Fibroblast of upper back skin (primary cell): ENCODE measurements at regions not wholly inside any gene's neighbourhood (a gene's known extent, or its start where the extent isn't known, plus 50 kb on each side); places are given as distances from the start of the nearest gene placed in this dataset.

Source experiments
- DNase-seq: peaks from one replicate; pipeline ENCODE4 v3.0.0-alpha.2; 2013

DNA sequence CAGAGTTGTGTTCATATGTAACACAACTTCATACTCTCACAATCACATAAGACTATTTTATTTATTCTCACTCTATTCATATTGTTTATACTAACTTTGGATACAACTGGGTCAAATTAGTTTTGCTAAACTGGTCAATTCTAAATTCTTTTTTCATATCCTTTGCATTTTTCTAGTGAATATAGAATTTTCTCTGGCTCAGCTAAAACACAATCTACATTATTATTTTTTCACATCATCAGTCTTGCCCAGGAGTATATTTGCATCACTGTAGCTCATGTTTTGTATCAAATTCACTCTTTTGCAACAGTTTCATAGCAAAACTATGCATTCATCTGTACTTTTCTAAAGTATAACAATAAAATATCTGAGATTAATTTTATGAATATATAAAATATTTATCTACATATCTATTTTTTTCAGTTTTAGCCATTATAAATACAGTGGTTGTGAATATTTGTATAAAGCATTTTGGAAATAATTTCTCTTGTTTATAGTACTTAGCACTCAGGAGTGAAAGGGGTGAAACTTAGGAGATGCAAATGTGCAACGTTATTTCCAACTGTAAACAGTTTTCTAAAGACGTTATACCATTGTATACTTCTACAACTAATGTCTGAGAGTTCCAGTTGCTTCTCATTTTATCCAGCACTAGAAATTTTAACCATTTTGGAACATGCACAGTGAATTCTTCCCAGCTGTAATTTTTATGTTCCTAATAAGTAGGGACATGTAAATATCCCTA, 854.6 kb downstream of the CBLN2 start:
- DNase-seq: no peak

DNA sequence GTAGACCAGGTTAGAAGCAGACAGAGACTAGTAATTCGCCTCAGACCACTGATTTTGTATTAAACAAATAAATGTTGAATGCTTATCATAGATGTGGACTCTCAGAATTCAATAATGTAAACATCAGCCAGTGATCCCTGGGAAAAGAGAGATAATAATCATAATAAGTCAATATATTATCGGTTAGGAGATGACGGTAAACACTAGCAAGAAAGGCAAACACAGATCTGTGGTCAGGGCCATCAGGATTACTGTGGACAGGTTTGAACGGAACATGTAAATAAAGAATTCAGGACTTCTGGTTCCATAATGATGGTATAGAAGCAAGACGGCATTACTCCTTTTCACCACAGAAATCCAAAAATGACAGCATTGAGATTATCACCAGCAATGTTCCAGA, 861.6 kb downstream of the CBLN2 start:
- DNase-seq: no peak

DNA sequence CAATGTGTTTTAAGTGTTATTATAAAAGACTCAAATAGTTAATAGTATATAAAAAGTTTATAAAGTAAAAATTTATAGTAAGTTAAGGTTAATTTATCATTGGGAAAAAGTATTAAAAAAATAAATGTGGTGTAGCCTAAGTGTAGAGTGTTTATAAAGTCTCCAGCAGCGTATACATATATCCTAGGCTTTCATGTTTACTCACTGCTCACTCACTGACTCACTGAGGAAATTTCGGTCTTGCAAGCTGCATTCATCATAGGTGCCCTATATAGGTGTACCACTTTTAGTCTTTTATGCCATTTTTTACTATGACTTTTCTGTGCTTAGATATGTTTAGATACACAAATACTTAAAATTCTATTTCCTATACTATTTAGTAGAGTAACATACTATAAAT, 866.0 kb downstream of the CBLN2 start:
- DNase-seq: no peak

DNA sequence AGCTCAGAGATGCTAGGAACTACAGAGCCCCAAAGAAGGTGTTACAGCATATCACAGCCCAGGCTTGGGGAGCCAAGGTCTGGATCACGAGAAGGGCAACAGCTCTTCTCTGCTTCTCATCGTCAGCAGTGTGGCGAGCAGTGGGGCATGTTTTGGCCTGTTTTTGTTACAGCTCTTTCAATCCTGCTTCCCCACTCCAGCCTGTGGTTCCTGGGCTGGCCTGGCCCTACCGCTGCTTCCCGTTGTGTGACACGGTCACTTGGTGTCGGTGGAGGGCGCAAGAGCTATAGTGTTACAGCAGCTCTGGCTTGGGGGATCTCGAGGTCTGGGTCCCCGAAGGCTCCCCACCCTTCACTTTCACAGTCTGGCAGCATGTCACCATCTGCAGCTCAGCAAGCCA, 870.2 kb downstream of the CBLN2 start:
- DNase-seq: no peak

DNA sequence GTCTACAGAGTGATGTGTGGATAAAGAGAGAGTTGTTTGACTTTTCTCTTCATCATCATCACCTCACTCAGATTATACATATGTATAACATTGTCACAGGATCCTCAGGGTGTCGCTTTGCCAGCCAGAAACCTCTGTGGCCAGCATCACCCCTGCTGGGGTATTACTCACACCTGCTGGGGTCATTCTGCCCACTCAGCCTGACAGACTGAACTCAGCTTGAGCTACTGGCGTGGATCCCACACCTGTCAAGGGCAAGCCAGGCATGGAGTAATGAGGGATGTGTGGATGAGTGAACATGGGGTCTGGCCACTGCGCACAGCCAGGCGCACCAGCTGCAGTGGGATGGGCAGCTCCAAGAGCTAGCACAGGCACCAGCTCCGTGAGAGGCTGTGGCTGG, 870.6 kb downstream of the CBLN2 start:
- no peak for DNase-seq

DNA sequence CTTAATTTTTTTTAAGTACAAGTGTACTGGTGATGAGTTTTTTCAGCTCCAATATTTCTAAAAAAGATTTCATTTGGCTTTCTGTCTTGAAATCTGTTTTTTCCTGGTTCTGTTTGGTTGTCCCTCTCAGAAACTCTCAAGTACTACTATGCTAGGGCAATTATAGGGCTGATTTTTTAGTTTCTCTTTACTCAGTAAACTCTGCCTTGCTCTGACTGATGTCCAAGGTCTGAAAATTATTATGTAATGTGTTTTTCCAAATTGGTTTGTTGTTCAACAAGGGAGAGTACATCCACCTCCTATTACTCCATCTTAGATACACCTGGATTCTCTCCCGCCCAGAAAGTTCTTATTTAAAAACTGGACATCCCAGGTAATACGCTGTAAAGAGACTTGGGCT, 877.7 kb downstream of the CBLN2 start:
- DNase-seq: no peak

DNA sequence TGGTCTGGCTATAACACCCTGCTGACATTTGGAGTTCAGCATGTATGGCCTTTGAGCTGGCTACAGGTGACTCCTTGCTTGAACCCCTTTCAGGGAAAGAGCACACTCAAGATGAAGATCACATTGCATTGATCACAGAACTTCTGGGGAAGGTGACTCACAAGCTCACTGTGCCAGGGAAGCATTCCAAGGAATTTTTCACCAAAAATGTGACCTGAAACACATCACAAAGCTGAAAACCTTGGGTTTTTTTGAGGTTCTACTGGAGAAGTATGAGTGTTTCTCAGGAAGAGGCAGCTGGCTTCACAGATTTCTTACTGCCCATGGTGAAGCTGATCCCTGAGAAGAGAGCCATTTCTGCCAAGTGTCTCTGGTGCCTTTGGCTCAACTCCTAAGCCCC, 879.0 kb downstream of the CBLN2 start:
- peak; percentile 63 for DNase-seq

DNA sequence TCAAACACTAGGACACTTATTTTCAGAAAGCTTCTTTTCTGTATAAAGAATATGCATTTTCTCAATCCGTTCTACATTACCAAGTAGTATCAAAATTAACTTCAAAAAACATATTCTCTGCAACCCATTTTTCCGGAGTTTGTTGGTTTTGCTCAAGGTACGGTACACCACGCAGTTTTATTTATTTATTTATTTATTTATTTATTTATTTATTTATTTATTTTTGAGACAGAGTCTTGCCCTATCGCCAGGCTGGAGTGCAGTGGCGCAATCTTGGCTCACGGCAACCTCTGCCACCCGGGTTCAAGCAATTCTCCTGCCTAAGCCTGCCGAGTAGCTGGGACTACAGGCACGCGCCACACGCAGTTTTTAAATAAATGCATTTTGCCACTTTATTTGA, 900.3 kb downstream of the CBLN2 start:
- DNase-seq: no peak

DNA sequence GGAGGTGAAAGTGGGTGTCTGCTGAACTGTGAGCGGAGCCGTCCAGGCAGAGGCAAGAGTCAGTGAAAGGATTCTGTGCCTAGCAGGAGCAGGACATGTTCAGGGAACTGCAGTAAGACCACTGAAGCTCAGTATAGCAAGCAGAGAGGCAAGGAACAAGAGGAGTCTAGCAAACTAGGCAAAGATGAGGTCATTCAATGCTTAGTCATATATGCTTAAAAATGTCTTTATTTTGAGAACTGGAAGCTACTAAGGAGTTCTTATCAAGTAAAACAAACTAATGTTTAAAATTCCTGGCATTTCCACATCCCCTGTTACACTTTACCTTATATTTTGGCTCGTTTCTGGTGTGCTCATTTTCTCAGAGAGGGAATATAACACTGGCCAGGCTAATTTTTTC, 913.4 kb downstream of the CBLN2 start:
- DNase-seq: no peak

DNA sequence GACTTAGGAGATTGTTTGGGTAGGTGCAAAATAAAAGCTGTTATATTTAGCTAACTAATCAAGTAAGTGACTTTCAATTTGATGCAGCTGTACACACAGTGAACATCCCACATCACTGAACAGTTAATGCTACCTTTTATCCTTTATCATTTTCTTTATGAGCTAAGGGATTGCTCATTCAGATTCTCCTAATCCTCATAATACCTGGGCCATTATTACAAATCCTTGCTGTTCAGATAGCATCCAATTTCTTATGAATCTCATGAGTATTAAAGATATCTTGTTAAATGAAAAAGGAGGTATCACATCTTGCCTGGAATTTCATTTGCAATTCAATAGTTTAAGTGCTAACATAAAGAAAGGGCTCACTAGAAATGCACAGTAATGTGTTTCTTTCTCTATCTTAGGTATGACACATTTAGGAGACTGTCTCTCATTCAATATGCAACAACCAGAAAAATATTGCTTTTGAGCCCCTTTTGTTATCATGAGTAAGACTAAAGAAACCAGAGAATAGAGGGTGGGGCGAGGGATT, 918.5 kb downstream of the CBLN2 start:
- no peak for DNase-seq

DNA sequence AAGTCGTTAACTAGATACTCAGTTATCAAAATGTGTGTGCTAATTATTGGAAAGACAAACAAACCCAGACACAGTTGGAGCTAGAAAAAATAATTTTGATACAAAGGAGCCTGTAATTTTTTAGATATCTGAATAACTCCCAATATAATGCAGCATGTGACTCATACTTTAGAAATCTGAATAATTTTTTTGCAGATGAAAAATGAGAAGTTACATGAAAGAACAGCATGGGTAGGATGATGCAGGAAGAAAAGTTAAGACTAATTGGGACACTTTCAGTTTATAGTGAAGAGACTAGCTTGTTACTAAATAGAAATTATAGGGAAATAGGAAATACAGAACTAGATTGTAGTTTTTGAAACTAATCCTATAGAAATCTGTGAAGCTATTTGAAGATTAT, 945.8 kb downstream of the CBLN2 start:
- DNase-seq: peak; percentile 23

DNA sequence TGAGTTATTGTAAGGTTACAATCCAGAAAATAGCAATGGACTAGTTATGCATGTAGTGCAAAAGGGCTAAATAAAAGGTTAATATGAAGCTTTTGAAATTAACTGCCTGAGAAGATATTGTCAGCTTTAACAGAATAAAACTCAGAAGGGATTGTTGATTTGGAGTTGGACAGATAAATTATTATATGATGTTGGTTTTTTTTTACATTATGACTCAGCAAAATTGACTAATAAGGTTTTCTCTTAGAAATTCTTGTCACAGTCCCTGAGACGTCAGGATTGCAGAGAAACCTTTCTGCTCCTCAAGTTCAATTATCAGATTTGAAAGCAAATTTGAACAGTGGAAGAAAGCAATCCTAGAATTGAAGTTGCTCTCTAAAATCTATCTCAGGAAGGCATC, 946.9 kb downstream of the CBLN2 start:
- no peak for DNase-seq

DNA sequence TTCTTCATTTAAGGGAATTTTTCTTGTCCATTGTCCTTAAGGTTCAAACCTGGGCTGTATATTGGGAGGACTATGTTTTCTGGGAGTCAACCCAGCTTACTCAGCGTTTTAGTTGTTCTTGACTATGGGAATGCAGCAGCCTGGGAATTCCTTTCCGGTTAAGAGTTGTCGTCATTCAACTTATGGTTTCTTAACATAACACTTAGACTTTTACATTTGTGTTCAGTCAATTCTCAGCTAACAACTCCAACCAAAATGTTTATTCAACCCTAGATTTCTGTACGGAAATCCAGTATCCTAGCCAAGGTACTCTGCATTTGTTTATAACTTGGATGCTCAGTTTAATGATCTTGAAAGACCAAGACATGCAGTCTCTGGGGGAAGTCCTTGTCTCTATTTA, 960.9 kb downstream of the CBLN2 start:
- DNase-seq: no peak

DNA sequence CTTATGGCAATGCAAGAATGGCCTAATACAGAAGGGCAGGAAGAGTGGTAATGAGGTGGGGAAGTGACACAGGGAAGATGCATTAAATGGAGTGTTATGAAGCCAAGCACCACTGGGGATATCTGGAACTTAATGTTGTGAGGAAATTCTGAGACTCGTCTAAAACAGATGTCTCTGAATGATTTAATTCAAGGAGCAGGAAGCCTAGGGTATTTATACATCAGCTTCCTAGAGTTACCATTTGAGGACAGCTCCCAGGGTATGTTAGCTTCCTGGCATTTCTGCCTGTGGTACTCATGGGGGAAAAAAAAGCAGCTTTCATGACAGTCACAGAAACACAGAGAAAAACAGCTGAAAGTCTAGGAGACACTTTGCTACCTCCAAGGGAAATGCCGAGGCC, 989.5 kb downstream of the CBLN2 start:
- no peak for DNase-seq

DNA sequence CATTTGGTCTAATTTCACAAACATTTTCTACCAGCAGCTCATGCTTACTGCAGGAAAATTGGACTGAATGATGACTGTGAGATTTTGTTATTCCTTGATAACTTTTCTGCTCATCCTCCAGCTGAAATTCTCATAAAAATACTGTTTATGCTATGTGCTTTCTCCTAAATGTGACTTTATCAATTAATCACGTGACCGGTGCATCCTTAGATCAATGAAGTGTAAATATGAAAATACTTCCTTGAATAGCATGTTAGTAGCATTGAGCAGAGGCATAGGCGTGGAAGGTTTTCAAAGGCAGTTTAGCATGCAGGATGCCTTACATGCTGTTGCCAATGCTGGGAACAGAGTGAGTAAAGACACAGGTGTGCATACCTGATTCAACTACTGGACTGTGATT, 1002.5 kb downstream of the CBLN2 start:
- DNase-seq: no peak

DNA sequence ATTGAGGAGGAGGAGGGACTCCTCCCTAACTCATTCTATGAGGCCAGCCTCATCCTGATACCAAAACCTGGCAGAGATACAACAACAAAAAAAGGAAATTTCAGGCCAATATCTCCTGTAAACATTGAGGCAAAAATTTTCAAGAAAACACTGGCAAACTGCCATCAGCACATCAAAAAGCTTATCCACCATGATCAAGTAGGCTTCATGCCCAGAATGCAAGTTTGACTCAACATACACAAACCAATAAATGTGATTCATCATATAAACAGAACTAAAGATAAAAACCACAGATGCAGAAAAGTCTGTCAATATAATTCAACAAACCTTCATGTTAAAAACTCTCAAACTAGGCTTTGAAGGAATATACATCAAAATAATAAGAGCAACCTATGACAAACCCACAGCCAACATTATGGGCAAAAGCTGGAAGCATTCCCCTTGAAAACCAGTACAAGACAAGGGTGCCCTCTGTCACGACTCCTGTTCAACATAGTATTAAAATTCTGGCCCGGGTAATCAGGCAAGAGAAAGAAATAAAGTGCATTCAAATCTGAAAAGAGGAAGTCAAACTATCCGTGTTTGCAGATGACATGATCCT, 1014.3 kb downstream of the CBLN2 start:
- DNase-seq: peak; percentile 26

DNA sequence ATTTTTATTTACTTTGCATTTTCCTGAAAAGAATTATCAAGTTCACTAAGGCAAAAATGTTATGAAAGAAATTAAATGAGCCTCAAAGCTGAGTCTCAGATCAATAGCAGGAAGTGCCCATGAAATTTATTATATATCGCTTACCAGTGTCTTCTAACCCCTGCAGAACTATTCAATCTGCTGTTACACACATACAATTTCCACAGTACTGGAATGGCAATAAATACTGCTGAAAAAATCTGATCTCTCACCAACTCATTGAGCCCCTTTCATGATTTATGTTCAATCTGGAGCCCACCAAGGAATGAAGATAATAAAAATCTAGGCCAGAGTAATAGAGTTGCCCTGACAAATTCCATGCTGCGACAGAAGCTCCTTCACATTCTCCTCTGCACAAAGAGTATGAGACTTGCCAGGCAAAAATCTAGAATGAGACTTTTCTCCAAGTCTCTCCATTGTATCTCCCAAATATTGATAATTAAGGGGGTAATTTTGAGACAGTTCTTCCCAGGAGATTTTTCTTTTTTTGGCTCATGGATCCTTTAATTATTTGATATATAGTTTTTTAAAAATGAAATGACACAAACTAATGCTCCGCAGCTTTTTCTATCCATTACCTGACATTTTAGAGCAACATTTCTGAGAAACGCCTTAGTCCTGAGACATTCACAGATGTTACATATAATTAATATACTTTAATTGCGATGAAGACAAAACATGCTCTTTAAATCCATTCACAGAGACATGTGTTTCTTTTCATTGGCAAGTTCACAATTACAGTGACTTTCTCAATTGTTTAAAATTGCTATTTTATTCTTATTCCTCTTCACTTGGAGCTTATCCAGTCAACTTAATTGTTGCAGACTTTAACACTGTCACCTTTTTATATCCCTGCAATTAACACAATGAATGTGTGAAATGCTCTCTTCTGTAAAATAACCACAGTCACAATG, 1020.4 kb downstream of the CBLN2 start:
- no peak for DNase-seq

DNA sequence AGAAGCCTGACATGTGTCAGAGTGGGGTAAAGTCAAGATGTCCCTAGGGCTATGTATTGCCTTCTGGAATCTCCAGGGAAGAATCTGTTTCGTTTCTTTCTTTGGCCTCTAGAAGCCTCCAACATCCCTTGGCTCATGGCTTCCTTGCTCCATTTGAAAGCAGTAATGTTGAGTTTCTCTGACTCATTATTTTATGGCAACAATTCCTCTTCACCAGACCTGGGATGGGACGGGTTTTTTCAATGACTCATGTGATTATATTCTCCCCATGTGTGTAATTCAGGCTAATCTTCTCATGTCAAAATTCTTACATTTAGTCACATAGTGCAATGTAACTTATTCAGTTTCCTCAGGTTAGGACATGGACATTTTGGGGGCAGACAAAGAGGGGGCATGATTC, 1038.6 kb downstream of the CBLN2 start:
- DNase-seq: no peak

DNA sequence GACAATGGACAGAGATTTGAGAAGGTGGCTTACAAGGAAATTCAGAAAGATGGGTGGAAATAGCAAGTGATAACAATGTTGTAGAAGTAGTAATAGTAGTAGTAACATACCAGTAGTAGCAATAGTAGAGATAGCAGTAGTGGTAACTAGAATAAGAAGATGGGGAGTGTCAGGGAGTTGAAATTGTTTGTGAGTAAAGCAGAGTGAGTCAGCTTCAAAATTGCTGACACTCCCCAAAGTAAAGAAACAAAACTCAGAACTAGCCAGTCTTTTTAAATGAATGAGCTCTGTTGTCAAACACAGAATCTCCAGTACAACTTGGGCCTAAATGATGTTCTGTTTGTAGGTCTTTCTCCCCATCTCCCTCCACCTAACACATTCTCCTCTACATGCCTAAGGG, 1040.9 kb downstream of the CBLN2 start:
- no peak for DNase-seq

DNA sequence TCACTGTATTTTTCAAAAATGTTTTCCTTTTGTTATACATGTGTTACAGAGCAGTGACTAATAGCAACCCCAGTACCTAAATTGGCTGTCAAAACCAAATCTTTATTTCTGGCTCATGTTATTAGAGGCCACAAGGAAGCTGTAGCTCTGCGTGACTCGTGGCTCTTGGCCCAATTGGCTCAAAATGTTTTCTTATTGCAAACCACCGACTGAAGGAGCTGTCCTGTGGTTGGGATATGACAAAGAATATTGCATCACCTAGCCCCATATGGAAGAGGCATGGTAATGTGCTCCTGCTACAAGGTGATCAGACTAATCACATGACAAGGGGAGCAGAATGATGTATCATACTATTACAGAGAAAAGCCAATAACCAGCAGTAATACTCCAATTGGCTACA, 1058.5 kb downstream of the CBLN2 start:
- peak; percentile 44 for DNase-seq

DNA sequence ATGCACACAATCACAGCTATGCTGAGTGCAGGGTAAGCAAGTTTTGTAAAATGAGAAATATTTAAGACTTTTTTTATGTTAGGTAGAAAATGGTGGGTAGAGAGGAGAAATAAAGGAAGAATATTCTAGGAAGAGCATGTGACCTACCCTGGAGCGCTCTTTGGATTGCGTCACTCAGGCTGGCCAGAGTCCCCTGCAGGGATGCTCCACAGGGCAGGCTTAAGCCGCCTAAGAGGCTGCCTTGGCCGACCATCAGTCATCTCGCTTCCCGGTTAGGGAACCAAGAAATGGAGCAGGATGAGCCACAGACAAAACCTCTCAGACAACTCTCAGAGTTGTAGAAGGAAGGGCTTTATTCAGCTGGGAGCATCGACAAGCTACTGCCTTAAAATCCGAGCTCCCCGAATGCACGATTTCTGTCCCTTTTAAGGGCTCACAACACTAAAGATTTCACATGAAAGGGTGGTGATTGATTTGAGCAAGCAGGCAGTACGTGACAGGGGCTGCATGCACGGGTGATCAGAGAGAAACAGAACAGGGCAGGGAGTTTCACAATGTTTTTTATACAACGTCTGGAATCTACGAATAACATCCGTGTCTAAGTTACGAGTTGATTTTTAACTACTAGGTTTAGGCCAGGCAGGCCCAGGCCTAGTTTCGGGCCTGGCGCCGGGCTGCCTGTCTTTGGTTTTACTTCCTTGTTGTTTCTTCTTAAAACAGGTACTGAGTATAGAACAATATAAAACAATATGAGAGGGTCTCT, 1072.0 kb downstream of the CBLN2 start:
- no peak for DNase-seq

DNA sequence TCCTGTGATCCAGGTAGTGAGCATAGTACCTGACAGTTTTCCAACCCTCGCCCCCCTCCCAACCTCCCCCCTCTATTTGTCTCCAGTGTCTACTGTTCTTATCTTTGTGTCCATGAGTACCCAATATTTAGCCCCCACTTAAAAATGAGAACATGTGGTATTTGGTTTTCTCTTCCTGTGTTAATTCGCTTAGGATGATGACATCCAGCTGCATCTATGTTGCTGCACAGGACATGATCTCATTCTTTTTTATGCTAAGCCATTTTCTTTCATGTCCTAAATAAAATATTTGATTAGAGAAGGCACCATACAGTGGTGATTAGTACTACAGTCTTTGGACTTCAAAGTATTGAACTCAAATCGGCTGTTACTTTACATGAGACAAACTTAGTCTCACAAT, 1087.9 kb downstream of the CBLN2 start:
- DNase-seq: no peak

DNA sequence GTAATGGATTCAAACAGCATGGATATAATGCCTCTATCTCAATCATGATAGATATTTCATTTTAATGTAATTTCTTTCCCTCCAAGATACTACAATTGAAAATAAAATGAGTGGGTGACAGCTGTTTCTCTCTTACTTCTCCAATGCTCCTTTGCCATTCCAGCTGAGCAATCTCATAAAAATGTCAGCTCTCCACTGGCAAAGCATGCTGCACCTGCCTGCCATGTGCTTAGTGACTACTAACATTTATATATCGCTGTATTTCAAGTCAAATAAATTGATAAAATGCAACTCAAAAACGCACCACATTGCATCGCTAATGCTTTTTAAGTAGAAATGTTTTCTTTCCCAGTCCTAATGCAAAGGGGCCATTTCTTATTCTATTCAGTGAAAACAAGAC, 1093.9 kb downstream of the CBLN2 start:
- DNase-seq: no peak
